GM12873 (cell line): ENCODE measurements at regions not wholly inside any gene's neighbourhood (a gene's known extent, or its start where the extent isn't known, plus 50 kb on each side); places are given as distances from the start of the nearest gene placed in this dataset.

ENCODE experiments used
- TF ChIP-seq, protein P1 (sequence below): IDR thresholded peaks from 2 replicates; pipeline ENCODE4 v1.5.1; 2012; ENCODE audit warnings: low read depth, mild to moderate bottlenecking, moderate library complexity, low read length, control low read depth; ENCODE audit not compliant: insufficient read depth; ENCODE audit errors: missing control alignments

GRCh38 chrX:109844986-109845385 lies 111.9 kb upstream of the ACSL4 start:
- TF ChIP-seq, protein P1, sequence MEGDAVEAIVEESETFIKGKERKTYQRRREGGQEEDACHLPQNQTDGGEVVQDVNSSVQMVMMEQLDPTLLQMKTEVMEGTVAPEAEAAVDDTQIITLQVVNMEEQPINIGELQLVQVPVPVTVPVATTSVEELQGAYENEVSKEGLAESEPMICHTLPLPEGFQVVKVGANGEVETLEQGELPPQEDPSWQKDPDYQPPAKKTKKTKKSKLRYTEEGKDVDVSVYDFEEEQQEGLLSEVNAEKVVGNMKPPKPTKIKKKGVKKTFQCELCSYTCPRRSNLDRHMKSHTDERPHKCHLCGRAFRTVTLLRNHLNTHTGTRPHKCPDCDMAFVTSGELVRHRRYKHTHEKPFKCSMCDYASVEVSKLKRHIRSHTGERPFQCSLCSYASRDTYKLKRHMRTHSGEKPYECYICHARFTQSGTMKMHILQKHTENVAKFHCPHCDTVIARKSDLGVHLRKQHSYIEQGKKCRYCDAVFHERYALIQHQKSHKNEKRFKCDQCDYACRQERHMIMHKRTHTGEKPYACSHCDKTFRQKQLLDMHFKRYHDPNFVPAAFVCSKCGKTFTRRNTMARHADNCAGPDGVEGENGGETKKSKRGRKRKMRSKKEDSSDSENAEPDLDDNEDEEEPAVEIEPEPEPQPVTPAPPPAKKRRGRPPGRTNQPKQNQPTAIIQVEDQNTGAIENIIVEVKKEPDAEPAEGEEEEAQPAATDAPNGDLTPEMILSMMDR: no peak

GRCh38 chrX:109845996-109846395 lies 112.9 kb upstream of the ACSL4 start:
- TF ChIP-seq, protein P1: no peak

DNA sequence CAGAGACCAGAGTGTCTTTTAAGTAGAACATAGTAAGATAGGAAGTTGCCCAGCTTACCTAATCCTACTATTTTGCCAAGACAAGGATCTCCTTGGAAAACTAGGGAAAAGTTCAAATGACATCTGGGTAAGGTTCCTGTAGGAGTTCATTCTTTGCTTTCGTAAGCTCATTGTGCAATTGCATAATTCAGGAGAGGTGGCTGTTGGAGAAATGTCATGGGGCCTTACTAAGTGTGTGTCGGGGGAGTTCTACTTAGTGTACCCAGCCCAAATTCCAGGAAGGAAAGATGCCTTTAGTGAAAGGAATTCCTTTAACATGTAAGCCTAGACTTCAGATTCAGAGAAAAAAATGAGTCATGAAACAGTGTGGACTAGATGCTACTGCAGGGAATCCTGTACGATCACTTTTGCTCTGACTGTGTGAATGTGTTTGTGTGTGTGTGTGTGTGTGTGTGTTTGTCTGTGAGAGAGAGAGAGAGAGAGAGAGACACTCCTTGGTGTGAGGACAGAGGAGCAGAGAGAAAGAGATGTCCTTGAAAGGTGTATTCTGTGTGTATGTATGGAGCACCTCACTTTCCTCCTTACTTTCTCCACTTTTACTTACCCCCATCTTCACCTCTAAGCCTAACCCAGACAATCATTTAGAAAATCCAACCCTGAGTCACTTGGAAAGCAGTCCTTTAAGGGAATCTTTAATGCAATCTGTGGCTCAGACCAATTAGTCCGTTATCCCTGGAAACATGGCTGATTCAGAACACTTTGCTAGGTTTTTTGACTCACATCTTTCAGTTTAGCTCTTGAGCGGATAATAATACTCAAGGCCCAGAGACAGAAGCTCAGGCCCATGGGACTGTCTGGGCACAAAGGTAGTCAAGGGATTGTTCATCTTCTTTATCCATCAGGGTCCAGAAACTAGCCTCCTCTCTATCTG lies 114.5 kb upstream of the ACSL4 start:
- TF ChIP-seq, protein P1: no peak

DNA sequence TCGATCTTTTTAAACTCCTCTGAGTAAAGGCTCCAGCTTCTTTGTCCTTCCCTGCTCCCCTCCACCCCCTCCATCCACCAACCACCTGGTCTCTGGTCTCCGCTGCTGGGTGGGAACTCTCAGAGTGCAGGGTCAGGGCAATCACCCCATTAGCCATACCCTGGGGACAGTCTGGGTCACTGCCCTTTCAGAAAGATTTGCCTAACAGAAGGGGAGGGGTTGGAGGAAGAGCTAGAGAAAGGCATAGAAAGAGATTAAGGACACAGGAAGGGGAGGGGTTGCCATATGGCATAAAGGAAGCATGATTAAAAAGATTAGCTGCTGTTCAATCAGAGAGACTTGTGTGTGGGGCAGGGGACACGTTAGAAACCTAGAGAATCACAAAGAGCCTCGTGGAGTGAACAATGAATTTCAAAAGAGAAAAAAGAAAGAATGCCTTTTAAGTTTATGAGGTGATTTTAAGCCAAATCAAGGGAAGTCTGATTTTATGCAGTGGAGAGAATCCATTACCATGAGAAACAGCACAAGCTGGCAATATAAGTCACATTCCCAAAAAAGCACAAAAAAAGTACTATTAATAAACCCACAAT lies 115.5 kb upstream of the ACSL4 start:
- TF ChIP-seq, protein P1: no peak

- TF ChIP-seq, protein P1: no peak
Measured at GRCh38 chrX:109854096-109854495, 121.0 kb upstream of the ACSL4 start.

- TF ChIP-seq, protein P1: no peak
Measured at GRCh38 chrX:109855501-109855900, 122.4 kb upstream of the ACSL4 start.

GRCh38 chrX:109856974-109857373 lies 123.9 kb upstream of the ACSL4 start:
- TF ChIP-seq, protein P1: peak; percentile 61
